ENCODE measurements at regions not wholly inside any gene's neighbourhood (a gene's known extent, or its start where the extent isn't known, plus 50 kb on each side); places are given as distances from the start of the nearest gene placed in this dataset.
A peak's percentile ranks its signal among the peaks of the same experiment; 100 is the strongest.

DNA sequence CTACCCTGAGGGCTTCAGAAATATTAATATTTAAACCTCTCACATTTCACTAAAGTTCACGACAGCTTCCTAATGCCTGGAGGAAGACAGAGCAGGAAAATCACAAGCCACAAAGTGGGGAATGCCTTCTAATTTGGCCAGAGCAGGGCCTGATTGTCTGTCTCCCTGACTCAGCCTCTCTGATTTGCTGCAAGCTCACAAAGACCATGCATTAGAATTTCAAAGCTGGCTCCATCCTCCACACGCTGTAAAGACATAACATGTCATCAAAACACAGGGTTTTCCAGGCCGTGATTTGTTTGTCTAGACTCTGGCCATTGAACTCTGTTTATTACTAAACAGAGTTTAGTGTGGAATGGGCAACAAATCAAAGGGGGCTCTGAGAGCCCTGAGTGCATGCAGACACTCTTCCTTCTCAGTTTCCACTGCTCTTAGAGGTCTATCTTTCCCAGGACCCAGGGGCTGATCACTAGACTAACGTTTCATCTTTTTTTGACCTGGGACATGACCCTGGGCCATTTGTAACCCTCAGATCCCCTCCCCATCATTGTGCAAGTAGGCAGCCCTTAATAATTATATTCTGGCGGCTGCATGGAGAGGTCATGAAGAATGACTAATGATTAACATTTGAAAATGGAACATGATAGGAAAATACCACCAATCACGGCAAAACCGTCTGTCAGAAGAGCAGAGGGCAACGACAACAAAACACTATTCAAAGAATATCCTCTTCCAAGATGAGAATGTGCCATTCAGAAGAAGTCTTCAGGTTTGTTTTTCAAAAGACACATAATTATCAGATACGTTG lies 140.2 kb downstream of the ENC1 start:
- TF ChIP-seq, protein P1, sequence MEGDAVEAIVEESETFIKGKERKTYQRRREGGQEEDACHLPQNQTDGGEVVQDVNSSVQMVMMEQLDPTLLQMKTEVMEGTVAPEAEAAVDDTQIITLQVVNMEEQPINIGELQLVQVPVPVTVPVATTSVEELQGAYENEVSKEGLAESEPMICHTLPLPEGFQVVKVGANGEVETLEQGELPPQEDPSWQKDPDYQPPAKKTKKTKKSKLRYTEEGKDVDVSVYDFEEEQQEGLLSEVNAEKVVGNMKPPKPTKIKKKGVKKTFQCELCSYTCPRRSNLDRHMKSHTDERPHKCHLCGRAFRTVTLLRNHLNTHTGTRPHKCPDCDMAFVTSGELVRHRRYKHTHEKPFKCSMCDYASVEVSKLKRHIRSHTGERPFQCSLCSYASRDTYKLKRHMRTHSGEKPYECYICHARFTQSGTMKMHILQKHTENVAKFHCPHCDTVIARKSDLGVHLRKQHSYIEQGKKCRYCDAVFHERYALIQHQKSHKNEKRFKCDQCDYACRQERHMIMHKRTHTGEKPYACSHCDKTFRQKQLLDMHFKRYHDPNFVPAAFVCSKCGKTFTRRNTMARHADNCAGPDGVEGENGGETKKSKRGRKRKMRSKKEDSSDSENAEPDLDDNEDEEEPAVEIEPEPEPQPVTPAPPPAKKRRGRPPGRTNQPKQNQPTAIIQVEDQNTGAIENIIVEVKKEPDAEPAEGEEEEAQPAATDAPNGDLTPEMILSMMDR (IDR thresholded peaks at IDR 0.05; ENCODE audit: low read length, missing control alignments): no peak
- DNase-seq (ENCODE audit: low read depth): no peak

DNA sequence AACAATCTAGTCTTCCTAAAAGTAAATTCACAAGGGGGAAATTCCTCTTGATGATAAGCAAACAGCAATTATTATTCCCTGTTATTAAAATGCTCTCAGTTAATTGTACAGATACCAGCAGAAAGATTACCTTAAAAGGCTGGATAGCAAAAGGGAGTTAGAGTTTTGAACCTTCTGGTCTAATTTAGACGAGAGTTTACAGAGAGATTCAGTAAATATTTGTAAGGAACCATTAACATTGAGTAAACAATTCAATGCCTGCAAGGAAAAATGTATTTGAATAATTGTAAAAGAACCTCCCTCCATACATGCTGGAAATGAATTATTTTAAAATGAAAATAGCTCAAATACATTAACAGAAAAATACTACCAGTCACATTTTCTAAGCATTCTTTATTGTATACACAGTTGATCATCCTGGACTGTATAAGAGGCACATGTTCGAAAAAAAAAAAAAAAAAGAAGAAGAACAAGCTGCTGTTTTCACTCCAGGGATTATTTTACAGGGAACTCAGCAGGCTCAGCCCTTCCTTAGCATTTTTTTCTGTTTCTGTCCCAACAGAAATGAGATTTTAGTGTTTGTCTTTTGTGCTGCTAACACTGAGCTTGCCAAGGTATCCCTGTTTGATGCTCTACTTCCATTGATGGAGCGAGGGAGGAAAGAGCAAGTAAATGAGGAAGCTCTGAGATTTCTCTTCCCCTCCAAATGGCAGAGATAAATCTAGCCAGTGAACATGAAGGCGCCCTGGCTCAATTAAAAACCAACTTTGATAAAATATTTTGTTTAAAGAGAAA lies 141.1 kb downstream of the ENC1 start:
- no peak overlapping the region for H3K4me3 ChIP-seq (replicated peaks; ENCODE audit: low read depth, low read length)
- TF ChIP-seq, protein P1 (IDR thresholded peaks at IDR 0.05; ENCODE audit: low read length, missing control alignments): no peak
- no peak for DNase-seq (ENCODE audit: low read depth)

More for the DNA sequence above, 140.2 kb downstream of the ENC1 start:
- no peak overlapping the region for H3K4me3 ChIP-seq (replicated peaks; ENCODE audit: low read depth, low read length)

- DNase-seq (ENCODE audit: low read depth): peak; percentile 37
- TF ChIP-seq, protein P1 (IDR thresholded peaks at IDR 0.05; ENCODE audit: low read length, missing control alignments): no peak
- H3K4me3 ChIP-seq (replicated peaks; ENCODE audit: low read depth, low read length): no peak overlapping the region
These were observed 142.8 kb downstream of the ENC1 start for GRCh38 chr5:74497706-74498105.

DNA sequence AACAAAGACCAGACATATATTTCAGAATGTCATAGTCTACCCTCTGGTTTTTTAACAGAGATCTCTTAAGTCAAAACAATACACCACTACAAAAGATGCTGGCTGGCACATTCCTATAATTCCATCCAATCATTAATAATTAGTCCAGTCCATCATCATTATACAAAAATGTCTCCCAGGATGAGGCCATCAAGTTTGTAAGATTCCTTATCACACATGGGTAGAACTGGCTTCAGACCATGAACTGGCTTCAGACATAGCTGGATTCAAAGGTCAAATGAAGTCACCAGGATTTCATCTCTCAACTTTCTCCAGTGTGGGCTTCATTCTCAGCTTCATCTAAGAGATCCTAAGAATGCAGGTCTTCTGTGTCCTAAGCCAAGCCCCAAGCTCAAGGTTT lies 147.1 kb downstream of the ENC1 start:
- no peak for DNase-seq (ENCODE audit: low read depth)
- H3K4me3 ChIP-seq (replicated peaks; ENCODE audit: low read depth, low read length): no peak overlapping the region
- TF ChIP-seq, protein P1 (IDR thresholded peaks at IDR 0.05; ENCODE audit: low read length, missing control alignments): no peak

DNA sequence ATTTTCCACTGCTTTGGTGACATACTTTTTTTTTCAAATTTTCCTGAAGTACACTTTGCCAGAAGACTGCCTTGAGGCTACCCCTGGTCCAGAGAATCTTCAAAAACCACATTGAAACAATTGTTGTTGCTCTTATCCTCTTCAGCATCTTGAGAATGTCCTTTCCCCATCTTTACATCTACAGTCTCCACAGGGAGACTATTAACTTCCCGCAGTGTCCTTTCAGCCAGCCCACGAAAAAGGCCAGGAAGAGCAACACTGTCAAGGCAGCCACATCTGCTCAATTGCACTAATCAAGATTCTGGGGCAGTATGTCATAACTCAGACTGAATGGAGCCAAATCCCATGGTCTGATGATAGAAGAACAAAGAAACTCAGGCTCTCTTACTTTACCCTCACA lies 148.3 kb downstream of the ENC1 start:
- TF ChIP-seq, protein P1 (IDR thresholded peaks at IDR 0.05; ENCODE audit: low read length, missing control alignments): no peak
- no peak overlapping the region for H3K4me3 ChIP-seq (replicated peaks; ENCODE audit: low read depth, low read length)
- DNase-seq (ENCODE audit: low read depth): peak; percentile 14

DNA sequence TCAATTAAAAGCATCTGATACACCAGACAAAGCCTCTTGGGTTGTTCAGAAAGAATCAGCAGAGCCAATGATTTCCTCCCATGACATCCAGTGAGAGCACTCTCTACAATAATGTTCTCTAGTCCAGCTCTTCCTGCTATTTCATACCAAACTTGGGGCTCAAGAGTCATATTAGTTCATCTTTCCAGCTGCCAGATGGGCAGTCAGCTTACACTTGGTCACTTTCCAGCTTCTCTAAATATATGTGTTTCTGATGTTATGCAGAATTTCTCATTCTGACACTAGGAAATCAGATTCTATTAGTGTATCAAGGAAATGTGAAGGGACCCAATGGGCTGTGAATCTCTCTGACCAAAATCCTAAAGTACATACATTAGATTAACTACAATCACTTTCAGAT lies 148.9 kb downstream of the ENC1 start:
- no peak for DNase-seq (ENCODE audit: low read depth)
- TF ChIP-seq, protein P1 (IDR thresholded peaks at IDR 0.05; ENCODE audit: low read length, missing control alignments): no peak
- no peak overlapping the region for H3K4me3 ChIP-seq (replicated peaks; ENCODE audit: low read depth, low read length)
